ENCODE measurements at regions not wholly inside any gene's neighbourhood (a gene's known extent, or its start where the extent isn't known, plus 50 kb on each side); places are given as distances from the start of the nearest gene placed in this dataset.

DNA sequence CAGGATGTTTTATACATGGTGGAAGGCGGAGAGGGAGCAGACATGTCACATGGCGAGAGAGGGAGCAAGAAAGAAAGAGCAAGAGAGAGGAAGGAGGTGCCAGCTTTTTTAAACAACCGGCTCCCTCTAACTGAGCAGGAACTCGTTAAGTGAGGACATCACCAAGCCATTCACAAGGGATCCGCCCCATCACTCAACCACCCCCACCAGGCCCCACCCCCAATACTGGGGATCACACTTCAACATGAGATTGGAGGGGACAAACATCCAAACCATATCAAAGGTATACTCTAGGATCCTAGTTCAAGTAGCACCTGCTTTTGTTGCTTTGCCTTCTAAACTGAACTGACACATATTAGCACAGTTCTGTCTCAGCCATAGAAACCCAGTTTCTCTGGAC, 141.9 kb upstream of the KLF14 start:
- Histone ChIP-seq H3K27ac (no peak overlapping the region), H3K9me3 (no peaks in the 10 kb centered on the region), H3K4me1 (no peaks in the 10 kb centered on the region), H3K36me3 (peaks cover 0 to 52% (median 0%) of the 10 kb centered on the region in 3 donors), H3K27me3 (no peaks in the 10 kb centered on the region), H3K4me3 (no peak overlapping the region)
- DNase-seq, result no peak
- no peak for TF ChIP-seq POLR2A (IDR thresholded peaks at IDR 0.05)
- TF ChIP-seq, protein P1, sequence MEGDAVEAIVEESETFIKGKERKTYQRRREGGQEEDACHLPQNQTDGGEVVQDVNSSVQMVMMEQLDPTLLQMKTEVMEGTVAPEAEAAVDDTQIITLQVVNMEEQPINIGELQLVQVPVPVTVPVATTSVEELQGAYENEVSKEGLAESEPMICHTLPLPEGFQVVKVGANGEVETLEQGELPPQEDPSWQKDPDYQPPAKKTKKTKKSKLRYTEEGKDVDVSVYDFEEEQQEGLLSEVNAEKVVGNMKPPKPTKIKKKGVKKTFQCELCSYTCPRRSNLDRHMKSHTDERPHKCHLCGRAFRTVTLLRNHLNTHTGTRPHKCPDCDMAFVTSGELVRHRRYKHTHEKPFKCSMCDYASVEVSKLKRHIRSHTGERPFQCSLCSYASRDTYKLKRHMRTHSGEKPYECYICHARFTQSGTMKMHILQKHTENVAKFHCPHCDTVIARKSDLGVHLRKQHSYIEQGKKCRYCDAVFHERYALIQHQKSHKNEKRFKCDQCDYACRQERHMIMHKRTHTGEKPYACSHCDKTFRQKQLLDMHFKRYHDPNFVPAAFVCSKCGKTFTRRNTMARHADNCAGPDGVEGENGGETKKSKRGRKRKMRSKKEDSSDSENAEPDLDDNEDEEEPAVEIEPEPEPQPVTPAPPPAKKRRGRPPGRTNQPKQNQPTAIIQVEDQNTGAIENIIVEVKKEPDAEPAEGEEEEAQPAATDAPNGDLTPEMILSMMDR (IDR thresholded peaks at IDR 0.05), result no peak

DNA sequence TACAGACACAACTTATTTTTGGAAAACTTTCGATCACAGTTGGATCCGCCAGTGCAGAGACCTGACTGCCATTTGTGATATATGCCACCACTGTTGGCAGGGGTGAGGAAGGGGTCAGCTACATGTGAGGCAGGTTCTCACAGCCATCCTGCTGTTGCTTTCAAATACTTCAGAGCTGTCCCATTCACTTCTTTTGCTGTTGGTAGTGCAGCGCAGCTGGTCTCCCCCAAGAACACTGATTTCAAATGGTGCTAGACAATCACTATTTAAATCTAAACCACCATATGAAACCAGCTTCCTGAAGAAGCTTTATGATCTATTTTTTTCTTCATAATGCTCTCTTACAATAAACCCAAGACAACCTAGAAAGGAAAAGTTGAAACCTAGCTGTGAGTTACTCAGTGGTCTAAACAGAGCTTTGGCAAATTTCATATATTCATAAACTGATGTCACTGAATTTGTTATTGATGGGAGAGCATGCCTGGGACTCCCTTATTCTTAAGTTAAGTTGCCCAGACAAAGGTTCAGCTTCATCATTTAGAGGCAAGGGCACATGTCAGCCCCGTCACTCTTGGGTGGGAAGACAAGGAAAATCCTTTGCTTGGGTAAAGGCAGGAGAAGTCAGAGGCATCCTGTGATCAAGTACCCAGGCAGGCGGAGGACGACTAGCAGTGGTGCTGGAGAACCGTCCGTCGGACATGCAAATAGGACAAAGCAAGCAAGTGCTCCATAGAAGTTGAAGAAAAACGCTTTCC, 143.4 kb upstream of the KLF14 start:
- no peaks in the 10 kb centered on the region for H3K9me3 ChIP-seq
- DNase-seq, result no peak
- H3K27me3 ChIP-seq, result no peaks in the 10 kb centered on the region
- peaks cover 0 to 56% (median 0%) of the 10 kb centered on the region in 3 donors for H3K36me3 ChIP-seq
- TF ChIP-seq POLR2A (IDR thresholded peaks at IDR 0.05), result no peak
- TF ChIP-seq, protein P1 (IDR thresholded peaks at IDR 0.05), result no peak
- no peak overlapping the region for H3K4me3 ChIP-seq
- H3K4me1 ChIP-seq, result no peaks in the 10 kb centered on the region
- H3K27ac ChIP-seq, result no peak overlapping the region

DNA sequence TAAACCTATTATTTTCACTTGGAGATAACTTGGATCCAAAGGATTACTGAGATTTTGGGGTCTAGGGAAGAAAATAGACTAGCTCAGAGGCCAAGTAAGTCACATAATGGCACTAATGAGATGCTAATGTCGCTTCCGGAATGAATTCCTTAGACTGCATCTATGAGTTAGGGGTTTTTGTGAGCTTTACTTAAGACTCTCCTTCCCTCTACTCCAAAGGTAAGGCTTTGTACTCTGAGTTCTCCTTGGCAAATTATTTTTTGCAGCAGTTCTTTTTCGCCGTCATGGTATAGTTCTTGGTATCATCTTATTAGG, 143.9 kb upstream of the KLF14 start:
- H3K4me1 ChIP-seq, result no peaks in the 10 kb centered on the region

DNA sequence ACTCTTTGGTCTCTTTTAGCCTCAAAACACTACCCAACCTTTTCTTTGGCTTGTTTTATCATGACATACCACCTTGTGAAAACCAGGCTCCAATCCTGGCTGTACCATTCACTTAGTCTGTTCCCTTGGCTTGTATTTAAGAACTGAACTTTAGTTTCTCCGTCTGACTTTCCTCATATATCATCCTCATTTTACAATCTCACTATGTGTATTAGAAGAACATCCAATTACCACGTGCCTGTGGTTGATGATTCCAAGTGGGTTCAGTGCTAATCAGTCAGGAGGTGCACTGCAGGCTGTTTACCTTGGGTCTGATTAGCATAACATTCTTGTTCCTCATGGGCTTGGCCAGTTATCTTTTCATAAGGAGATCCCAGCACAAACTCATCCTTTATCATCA, 144.8 kb upstream of the KLF14 start:
- Histone ChIP-seq H3K4me1 (no peaks in the 10 kb centered on the region), H3K9me3 (no peaks in the 10 kb centered on the region), H3K36me3 (peaks cover 0 to 60% (median 0%) of the 10 kb centered on the region in 3 donors), H3K27me3 (no peaks in the 10 kb centered on the region), H3K27ac (no peak overlapping the region), H3K4me3 (no peak overlapping the region)
- DNase-seq, result no peak
- no peak for TF ChIP-seq POLR2A (IDR thresholded peaks at IDR 0.05)
- TF ChIP-seq, protein P1 (IDR thresholded peaks at IDR 0.05), result no peak

More for the DNA sequence above, 143.9 kb upstream of the KLF14 start:
- no peak for DNase-seq
- no peak overlapping the region for H3K4me3 ChIP-seq
- H3K27ac ChIP-seq, result no peak overlapping the region
- no peaks in the 10 kb centered on the region for H3K27me3 ChIP-seq
- H3K9me3 ChIP-seq, result no peaks in the 10 kb centered on the region
- no peak for TF ChIP-seq POLR2A (IDR thresholded peaks at IDR 0.05)
- TF ChIP-seq, protein P1 (IDR thresholded peaks at IDR 0.05), result no peak
- H3K36me3 ChIP-seq, result peaks cover 0 to 56% (median 0%) of the 10 kb centered on the region in 3 donors

DNA sequence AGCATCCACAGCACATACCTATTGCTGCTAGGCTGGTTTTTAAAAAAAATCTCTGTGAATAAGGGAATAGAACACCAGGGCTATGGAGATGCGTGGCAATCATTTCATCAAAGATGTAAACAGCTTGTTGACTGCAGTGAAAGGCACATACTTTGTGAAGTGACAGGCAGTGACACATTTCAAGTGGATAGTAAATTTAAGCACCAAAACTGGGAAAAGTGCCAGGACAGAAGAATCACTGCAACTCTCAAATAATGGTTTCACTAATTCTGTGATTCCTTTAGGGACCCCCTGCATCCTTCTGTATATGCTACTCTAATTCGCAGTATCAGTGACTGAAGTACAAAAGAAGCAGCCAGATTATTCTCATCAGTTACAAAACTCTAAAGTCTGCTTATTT, 145.2 kb upstream of the KLF14 start:
- no peak overlapping the region for H3K27ac ChIP-seq
- no peaks in the 10 kb centered on the region for H3K9me3 ChIP-seq
- H3K27me3 ChIP-seq, result no peaks in the 10 kb centered on the region
- H3K4me3 ChIP-seq, result no peak overlapping the region
- TF ChIP-seq POLR2A (IDR thresholded peaks at IDR 0.05), result no peak
- TF ChIP-seq, protein P1 (IDR thresholded peaks at IDR 0.05), result no peak
- peaks cover 0 to 59% (median 0%) of the 10 kb centered on the region in 3 donors for H3K36me3 ChIP-seq
- no peaks in the 10 kb centered on the region for H3K4me1 ChIP-seq
- DNase-seq, result no peak

Data from Peyer's patch (tissue), 4 donors.